GM23338 (cell line): ENCODE measurements at regions not wholly inside any gene's neighbourhood (a gene's known extent, or its start where the extent isn't known, plus 50 kb on each side); places are given as distances from the start of the nearest gene placed in this dataset.

Experiments used
- ATAC-seq: fragments of 200-7000 bp; cut with Tn5 transposase; 3 replicates; pipeline ENCODE4 v1.9.1; 2020
- DNase-seq: peaks from one replicate; pipeline ENCODE4 v3.0.0-alpha.2; 2015; ENCODE audit warnings: low spot score
- H2AFZ ChIP-seq: fragments of 200-600 bp; sonication (generic); 2 replicates; pipeline ENCODE4 v1.8.0; 2016; ENCODE audit warnings: antibody characterized with exemption, mild to moderate bottlenecking, moderate library complexity
- H3F3A ChIP-seq: fragments of 200-600 bp; sonication (generic); replicated peaks from 2 replicates; pipeline ENCODE4 v1.8.0; 2017; ENCODE audit warnings: antibody characterized with exemption, mixed run types, low read depth
- H3K27ac ChIP-seq: fragments of 200-600 bp; sonication (generic); 2 replicates; pipeline ENCODE4 v1.6.1; 2016; ENCODE audit warnings: low read depth
- H3K27me3 ChIP-seq: fragments of 200-600 bp; sonication (generic); 2 replicates; pipeline ENCODE4 v1.8.0; 2016; ENCODE audit warnings: mild to moderate bottlenecking, mixed run types, moderate library complexity; ENCODE audit not compliant: insufficient read depth
- H3K36me3 ChIP-seq: fragments of 200-600 bp; sonication (generic); 2 replicates; pipeline ENCODE4 v1.8.0; 2016; ENCODE audit warnings: mild to moderate bottlenecking; ENCODE audit not compliant: insufficient read depth
- H3K4me1 ChIP-seq: fragments of 200-600 bp; sonication (generic); 2 replicates; pipeline ENCODE4 v1.8.0; 2016; ENCODE audit warnings: mild to moderate bottlenecking, moderate library complexity; ENCODE audit not compliant: insufficient read depth
- H3K4me2 ChIP-seq: fragments of 200-600 bp; sonication (generic); 2 replicates; pipeline ENCODE4 v1.7.1; 2017; ENCODE audit warnings: mixed run types
- H3K4me3 ChIP-seq: fragments of 200-600 bp; sonication (generic); 2 replicates; pipeline ENCODE4 v1.6.1; 2016; ENCODE audit warnings: mixed run types
- H3K79me2 ChIP-seq: fragments of 200-600 bp; sonication (generic); replicated peaks from 2 replicates; pipeline ENCODE4 v1.8.0; 2017; ENCODE audit warnings: mild to moderate bottlenecking; ENCODE audit not compliant: insufficient read depth
- H3K9me2 ChIP-seq: fragments of 200-600 bp; sonication (generic); 2 replicates; pipeline ENCODE4 v1.8.0; 2017; ENCODE audit not compliant: insufficient read depth
- H4K20me1 ChIP-seq: fragments of 200-600 bp; sonication (generic); replicated peaks from 2 replicates; pipeline ENCODE4 v1.8.0; 2017; ENCODE audit warnings: mild to moderate bottlenecking; ENCODE audit not compliant: insufficient read depth
- H3K27ac Mint-ChIP-seq: 2 replicates; pipeline ENCODE4 v1.8.0; 2020; ENCODE audit warnings: inconsistent platforms, mild to moderate bottlenecking, moderate library complexity, mixed read lengths
- H3K27me3 Mint-ChIP-seq: 3 replicates; pipeline ENCODE4 v1.8.0; 2022; ENCODE audit warnings: low read depth, mild to moderate bottlenecking, moderate library complexity, mixed read lengths, inconsistent platforms; ENCODE audit not compliant: insufficient read depth, poor library complexity
- H3K36me3 Mint-ChIP-seq: 3 replicates; pipeline ENCODE4 v1.8.0; 2021; ENCODE audit warnings: low read depth, mild to moderate bottlenecking, inconsistent platforms, moderate library complexity, mixed read lengths
- H3K4me1 Mint-ChIP-seq: 3 replicates; pipeline ENCODE4 v1.8.0; 2020; ENCODE audit warnings: mild to moderate bottlenecking, inconsistent platforms, mixed read lengths
- H3K4me3 Mint-ChIP-seq: 3 replicates; pipeline ENCODE4 v1.8.0; 2021; ENCODE audit warnings: moderate library complexity, mild to moderate bottlenecking, inconsistent platforms, mixed read lengths
- H3K9me3 Mint-ChIP-seq: 3 replicates; pipeline ENCODE4 v1.8.0; 2020; ENCODE audit warnings: moderate library complexity, mild to moderate bottlenecking, inconsistent platforms, mixed read lengths
- CTCF ChIP-seq, 2 experiments: fragments of 200-600 bp in 1 of 2; sonication (generic) in 1 of 2; conservative IDR thresholded peaks; 2 replicates each; pipeline versions ENCODE4 v1.5.1 to v1.6.1; 2016 to 2017; ENCODE audit warnings: antibody characterized with exemption in 2 of 2, low read depth in 2 of 2, mild to moderate bottlenecking in 2 of 2, moderate library complexity in 1 of 2
- ETS1 ChIP-seq: IDR thresholded peaks from 2 replicates; pipeline ENCODE4 v1.6.1; 2016; ENCODE audit warnings: antibody characterized with exemption
- EZH2 ChIP-seq: fragments of 200-600 bp; sonication (generic); IDR thresholded peaks from one replicate; pipeline ENCODE4 v1.8.0; 2017; ENCODE audit warnings: antibody characterized with exemption, mild to moderate bottlenecking, low read depth; ENCODE audit not compliant: unreplicated experiment
- EZH2phosphoT487 ChIP-seq: fragments of 200-600 bp; sonication (generic); IDR thresholded peaks from one replicate; pipeline ENCODE4 v1.8.1; 2018; ENCODE audit warnings: antibody characterized with exemption; ENCODE audit not compliant: unreplicated experiment
- JUNB ChIP-seq: IDR thresholded peaks from one replicate; pipeline ENCODE4 v1.6.1; 2016; ENCODE audit warnings: antibody characterized with exemption; ENCODE audit not compliant: unreplicated experiment
- NANOG ChIP-seq: IDR thresholded peaks from 2 replicates; pipeline ENCODE4 v1.6.1; 2016; ENCODE audit warnings: antibody characterized with exemption, borderline replicate concordance
- POLR2AphosphoS5 ChIP-seq: IDR thresholded peaks from 2 replicates; pipeline ENCODE4 v1.6.1; 2016; ENCODE audit warnings: antibody characterized with exemption, low read depth
- ZNF114 ChIP-seq: fragments of 250-450 bp; sonication (Bioruptor Pico); IDR thresholded peaks from 2 replicates; pipeline ENCODE4 v1.5.0; 2020; ENCODE audit warnings: mild to moderate bottlenecking, moderate library complexity
- ZNF331 ChIP-seq: fragments of 250-450 bp; sonication (Bioruptor Pico); IDR thresholded peaks from 2 replicates; pipeline ENCODE4 v1.5.0; 2020; ENCODE audit warnings: low read depth, mild to moderate bottlenecking, moderate library complexity
- ZNF462 ChIP-seq: fragments of 250-450 bp; sonication (Bioruptor Pico); IDR thresholded peaks from 2 replicates; pipeline ENCODE4 v1.5.0; 2020; ENCODE audit warnings: mild to moderate bottlenecking, moderate library complexity

GRCh38 chr4:181684310-181684709, 558.9 kb upstream of the TENM3 start:
- ATAC-seq: no peak
- Mint-ChIP-seq H3K27ac (no peak overlapping the region), H3K4me3 (no peak overlapping the region), H3K4me1 (peaks cover 24% of the 10 kb centered on the region), H3K9me3 (no peaks in the 10 kb centered on the region), H3K36me3 (no peaks in the 10 kb centered on the region), H3K27me3 (no peaks in the 10 kb centered on the region)
- H4K20me1 ChIP-seq: no peaks in the 10 kb centered on the region
- no peak overlapping the region for H3K27ac ChIP-seq
- no peaks in the 10 kb centered on the region for H3K79me2 ChIP-seq
- H2AFZ ChIP-seq: no peak overlapping the region
- H3K36me3 ChIP-seq: no peaks in the 10 kb centered on the region
- H3K9me2 ChIP-seq: no peaks in the 10 kb centered on the region
- H3K27me3 ChIP-seq: no peaks in the 10 kb centered on the region
- no peaks in the 10 kb centered on the region for H3F3A ChIP-seq
- no peak for DNase-seq
- TF ChIP-seq EZH2phosphoT487 (no peak), ZNF114 (CRISPR knock-in tag) (no peak), ZNF462 (no peak), POLR2AphosphoS5 (no peak), JUNB (no peak)
- H3K4me1 ChIP-seq: peaks cover 21% of the 10 kb centered on the region
- no peak overlapping the region for H3K4me3 ChIP-seq
- H3K4me2 ChIP-seq: no peak overlapping the region

- H3K4me3 ChIP-seq: no peak overlapping the region
- no peak overlapping the region for H3K27ac Mint-ChIP-seq
- TF ChIP-seq POLR2AphosphoS5 (no peak), ETS1 (no peak), CTCF (conservative IDR thresholded peaks at IDR 0.05; ENCODE audit: low read depth in 2 of 2) (no peak), NANOG (no peak), EZH2 (no peak), JUNB (no peak), ZNF114 (CRISPR knock-in tag) (no peak), EZH2phosphoT487 (no peak), ZNF331 (CRISPR knock-in tag) (no peak)
Observed at GRCh38 chr4:181685461-181685860, 557.7 kb upstream of the TENM3 start.

More at GRCh38 chr4:181685461-181685860, 557.7 kb upstream of the TENM3 start:
- H2AFZ ChIP-seq: peak overlapping the region; percentile 20; the same call in 1 of the 2 replicates
- H3K27me3 ChIP-seq: no peaks in the 10 kb centered on the region
- Mint-ChIP-seq H3K36me3 (no peaks in the 10 kb centered on the region), H3K27me3 (no peaks in the 10 kb centered on the region), H3K4me1 (peaks cover 27% of the 10 kb centered on the region), H3K4me3 (no peak overlapping the region), H3K9me3 (no peaks in the 10 kb centered on the region)
- H3K4me1 ChIP-seq: peaks cover 21% of the 10 kb centered on the region
- H3K9me2 ChIP-seq: no peaks in the 10 kb centered on the region
- H4K20me1 ChIP-seq: no peaks in the 10 kb centered on the region
- no peak overlapping the region for H3K4me2 ChIP-seq
- no peaks in the 10 kb centered on the region for H3K79me2 ChIP-seq
- H3K36me3 ChIP-seq: no peaks in the 10 kb centered on the region
- ATAC-seq (no peak), DNase-seq (no peak)
- H3F3A ChIP-seq: no peaks in the 10 kb centered on the region
- no peak overlapping the region for H3K27ac ChIP-seq
